ENCODE measurements at regions not wholly inside any gene's neighbourhood (a gene's known extent, or its start where the extent isn't known, plus 50 kb on each side); places are given as distances from the start of the nearest gene placed in this dataset.
"Not testable (repeated sequence)": the region's sequence is repeated elsewhere in the genome, so short reads cannot be mapped to it uniquely, and the experiment has no call there.

DNA sequence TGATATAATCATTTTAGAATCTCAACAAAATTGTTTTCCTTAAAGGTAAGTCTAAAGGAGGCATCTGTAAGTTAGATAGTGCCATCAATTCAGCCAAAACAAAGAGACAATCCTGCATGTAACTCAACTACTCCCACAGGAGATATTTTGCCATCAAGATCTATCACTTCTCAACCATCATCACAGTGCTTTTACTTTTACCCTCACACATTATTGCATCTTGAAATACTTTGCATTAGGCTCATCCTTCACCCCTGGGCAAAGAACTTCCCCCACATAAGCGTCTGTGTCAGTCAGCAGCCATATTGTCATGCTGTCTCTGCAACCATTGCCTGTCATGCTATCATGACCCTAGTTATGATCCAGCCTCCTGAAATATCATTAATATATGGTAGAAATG is 54.9 kb upstream of the NLGN1 start:
- FAIRE-seq: no peak

DNA sequence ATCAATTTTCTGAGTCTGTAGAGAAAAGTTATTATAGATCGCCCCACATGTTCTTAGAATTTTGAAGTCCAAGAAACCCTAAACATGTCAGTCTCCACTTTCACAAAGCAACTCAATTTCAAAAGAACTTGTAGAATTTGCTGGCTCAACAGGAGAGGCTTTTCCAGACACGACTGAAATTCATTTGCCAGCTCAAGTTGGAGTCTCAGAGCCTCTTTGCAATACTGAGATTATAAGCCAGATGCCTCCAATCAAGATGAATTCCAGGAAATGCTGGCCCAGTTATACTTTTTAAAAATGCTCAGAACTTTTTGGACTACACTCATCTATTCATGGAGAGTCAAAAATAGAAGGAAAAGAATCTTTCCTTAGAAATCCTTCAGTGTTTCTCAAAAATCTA is 56.9 kb upstream of the NLGN1 start:
- FAIRE-seq: no peak

DNA sequence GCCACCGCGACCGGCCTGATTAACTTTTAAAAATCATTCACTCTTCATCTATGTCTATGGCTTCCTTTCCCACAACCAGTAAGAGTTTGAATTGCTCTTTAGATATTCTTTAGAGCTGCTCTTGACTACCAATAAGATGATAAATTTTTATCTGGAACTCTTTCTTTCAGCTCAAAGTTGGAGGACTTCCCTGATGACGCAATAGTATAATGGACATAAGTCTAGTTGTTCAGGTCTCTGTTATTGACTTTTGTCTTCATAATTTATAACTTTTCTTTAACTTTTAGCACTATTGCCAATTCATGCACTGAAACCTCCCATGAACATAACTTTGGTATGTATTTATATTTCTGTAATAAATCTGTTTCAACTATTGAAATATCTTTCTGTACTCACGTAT is 61.3 kb upstream of the NLGN1 start:
- no peak for FAIRE-seq

DNA sequence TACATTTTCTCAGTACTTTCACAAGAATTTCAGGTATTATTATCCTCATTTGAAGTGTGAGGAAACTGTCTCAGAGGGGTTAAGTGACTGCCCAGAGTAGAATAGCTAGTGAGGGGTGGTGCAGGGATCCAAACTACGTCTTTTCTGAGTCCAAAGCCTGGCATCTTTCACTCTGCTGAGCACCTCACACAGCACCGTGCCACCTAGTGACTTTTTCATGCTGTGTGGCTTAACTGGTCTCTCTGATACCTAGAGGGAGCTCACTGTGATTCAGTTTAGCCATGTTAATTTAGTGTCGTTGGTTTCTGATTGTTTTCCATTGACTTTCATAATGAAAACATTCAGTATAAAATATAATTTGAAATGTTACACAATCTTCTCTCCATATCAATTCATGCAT is 91.4 kb upstream of the NLGN1 start:
- no peak for FAIRE-seq

DNA sequence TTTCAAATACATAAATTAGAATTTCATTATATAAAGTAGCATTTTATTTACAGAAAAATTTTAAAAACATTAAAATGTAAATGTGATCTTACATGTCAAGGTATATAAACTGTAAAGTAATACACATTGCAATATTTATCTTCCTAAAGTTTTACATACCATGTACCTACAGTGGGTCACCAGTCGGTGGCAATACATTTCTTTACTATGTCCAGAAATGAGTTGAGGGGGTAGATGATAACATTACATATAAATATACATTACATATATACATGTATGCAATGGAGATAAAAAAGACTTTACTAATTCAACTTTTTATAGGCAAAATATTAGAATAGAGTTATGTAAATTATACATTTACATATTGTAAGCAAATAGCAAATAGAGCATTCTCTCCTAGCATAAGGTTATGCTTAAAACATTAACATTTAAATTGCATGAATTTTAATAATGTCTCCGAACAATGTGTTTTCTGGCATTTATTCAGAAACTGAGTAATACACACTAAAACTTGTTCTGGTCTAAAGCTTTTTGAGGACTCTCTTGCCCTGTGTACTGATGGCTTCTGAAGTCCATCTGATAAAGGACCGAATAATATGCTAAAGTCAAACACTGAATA is 93.3 kb upstream of the NLGN1 start:
- no peak for FAIRE-seq

DNA sequence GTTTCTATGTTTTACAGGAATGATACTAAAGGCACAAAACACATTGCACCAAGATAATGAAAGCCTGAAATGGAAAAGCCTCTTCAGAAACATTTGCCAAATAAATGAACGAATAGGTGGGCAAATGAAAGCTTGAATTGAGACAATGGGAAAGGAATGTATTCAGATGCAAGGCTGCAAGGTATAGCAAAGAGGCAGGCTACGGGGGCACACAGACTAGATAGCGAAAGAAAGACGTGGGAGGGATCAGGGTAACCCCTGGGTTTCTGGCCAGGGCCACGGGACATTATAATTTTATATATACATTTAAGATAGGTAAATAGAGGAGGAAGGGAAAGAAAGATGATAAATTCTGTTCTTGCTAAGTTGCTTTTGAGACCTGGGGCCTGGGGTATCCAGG is 95.9 kb upstream of the NLGN1 start:
- FAIRE-seq: no peak

DNA sequence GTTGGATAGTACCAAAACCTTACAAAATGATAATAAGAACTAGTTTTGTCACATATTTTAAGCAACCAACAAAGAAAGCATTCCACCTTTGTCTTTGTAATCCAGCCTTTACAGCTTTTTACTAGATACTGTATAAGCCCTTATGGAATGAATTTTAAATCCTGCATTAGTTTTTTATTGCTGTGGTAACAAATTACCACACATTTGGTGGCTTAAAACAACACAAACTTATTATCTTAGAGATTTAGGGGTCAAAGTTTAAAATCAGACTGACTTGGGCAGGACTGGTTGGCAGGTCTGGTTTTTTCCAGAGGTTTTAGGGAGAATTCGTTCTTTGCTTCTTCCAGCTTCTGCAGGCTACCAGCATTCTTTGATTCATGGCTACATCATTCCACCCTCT is 108.5 kb upstream of the NLGN1 start:
- no peak for FAIRE-seq

DNA sequence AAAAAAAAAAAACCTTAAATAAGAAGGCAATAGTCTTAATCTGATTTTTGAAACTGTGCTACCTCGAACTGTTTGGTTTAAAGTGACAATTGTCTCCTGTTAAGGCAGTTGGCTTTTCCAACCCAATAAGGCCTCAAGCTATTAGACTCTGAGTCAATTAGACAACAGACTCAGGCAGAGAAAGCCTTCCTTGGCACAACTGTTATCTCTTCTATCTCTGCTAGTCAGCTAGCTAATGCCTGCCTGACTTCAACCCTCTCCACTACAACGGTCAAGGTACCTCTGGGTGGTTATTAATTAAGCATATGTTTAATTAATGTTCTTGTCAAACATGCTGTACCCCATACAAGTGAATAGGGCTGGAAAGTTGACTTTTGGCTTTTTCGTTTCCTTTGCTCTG is 110.2 kb upstream of the NLGN1 start:
- FAIRE-seq: no peak

DNA sequence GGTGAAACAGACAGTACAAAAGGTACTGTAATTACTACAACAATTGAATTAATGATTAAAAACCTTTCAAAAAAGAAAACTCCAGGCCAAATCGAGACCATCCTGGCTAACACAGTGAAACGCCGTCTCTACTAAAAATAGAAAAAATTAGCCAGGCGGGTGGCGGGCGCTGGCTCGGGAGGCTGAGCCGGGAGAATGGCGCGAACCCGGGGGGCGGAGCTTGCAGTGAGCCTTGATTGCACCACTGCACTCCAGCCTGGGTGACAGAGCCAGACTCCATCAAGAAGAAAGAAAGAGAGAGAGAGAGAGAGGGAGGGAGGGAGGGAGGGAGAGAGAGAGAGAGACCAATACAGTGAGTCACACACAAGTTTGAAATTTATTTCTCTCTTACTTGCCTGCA is 111.0 kb upstream of the NLGN1 start:
- not testable (repeated sequence) for FAIRE-seq

DNA sequence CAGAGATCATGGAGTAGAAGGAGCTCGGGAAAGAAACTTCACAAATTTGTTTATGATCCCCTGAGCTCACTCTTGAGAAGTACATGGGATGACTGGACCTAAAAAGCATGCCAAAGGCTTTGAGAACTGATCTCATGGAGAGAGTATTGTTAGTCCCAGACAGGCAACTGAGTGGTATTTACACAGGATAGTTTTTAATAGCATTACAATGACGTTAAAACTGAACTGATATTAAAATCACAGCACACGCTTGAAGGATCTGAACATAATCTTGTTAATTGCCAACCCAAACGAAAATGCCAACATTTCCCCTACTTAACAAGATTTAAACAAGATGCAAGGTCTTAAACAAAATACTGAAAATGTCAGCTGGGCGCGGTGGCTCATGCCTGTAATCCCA is 113.2 kb upstream of the NLGN1 start:
- no peak for FAIRE-seq

DNA sequence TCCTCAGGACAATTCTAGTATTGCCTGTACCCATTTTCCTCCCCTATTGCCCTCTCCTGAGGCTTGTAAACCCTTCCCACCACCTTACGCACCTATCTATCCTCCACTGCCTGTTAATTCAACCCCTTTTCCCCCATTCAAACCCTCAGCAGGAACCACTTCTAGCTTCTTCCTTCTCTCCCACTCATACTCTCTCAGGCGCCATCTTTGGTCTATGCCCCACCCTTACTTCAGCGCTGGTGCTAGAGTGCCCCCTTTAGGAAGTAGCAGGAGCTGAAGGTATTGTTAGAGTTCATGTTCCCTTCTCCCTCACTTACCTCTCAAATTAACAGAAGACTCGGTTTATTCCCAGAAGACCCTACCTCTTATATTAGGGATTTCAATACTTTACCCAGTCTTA is 121.8 kb upstream of the NLGN1 start:
- no peak for FAIRE-seq

DNA sequence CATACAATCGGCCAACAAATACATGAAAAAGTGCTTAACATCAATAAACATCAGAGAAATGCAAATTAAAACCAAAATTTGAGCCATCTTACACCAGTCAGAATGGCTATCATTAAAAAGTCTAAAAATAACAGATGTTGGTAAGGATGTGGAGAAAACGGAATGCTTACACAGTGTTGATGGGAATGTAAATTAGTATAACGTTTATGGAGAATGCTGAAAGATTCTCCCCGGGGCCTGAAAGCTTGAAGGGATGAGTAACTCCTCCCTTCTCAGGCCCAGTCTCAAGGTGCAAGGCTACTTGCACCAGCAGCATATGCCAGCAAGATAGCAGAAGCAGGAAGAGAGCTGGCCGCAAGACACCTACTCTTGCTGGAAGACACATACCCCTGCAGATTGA is 123.7 kb upstream of the NLGN1 start:
- FAIRE-seq: peak; percentile 63

DNA sequence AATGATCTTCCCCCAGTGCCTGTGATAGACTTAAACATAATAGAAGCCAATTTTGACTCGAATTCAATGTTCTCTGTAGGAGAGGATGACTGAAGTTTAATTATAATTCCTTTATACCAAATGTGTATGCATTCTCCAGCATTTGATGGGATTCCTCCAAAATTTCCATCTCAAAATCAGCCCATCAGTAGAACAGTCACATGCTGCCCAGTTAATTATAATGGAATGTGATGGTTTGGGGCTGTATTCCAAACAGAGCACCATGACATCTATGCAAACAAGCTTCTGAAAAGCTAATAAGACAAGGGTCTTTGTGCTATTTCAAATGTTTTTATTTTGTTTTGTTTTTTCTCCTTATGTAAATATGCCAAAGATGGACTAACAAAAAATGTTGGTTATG is 127.7 kb upstream of the SPATA16 start:
- FAIRE-seq: peak; percentile 18

DNA sequence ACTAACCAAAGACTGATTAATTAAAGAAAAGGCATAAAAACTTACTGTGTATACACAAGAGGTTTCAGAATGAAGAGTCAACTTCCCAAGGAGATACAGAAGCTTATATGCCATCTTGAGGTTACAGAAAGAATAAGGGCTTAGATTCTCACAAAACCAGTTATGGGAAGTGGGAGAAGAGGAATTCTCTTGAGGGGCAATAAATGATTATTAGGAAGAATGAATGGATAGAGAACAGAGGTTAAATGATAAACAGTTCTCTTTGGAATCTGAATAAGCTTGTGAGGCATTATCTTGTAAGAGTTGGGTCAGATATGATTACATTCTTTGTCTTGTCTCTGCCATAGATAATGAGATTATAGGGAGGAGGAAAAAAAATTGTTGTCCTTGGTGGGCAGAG is 126.7 kb upstream of the SPATA16 start:
- no peak for FAIRE-seq

DNA sequence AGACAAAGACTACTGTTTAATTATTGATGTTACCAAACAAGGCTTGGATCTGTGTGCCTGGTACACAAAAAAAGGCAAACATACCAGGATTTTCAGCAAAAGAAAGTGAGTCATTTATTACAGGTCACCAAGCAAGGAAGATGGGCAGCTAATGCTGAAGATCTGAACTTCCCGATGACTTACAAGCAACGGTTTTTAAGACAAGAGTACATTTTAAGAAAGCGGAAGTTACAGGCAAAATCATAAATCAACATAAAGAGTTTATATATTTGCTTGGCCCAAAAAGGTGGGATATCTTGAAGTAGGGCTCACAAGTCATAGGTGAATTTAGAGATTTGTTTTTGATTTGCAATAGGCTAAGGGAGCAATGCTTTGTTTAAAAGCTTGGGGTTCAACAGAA is 125.4 kb upstream of the SPATA16 start:
- no peak for FAIRE-seq

DNA sequence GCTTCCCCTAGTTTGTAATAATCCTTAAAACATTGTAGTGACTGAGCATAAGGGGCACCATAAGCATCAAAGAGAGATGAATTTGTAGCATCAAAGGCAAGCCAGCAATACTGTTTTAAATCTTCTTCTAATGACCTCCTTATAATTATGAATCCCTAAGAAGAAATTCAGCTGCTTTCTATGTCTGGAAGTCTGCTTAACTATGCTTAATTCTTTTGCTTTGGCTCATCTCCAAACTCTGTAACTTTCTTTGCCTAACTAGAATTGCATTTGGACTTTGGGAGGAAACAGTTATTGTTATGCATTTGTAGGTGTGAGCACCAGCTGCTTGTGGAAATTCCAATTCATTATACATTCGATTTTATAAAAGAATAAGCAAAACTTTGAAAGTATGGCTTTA is 117.7 kb upstream of the SPATA16 start:
- no peak for FAIRE-seq

DNA sequence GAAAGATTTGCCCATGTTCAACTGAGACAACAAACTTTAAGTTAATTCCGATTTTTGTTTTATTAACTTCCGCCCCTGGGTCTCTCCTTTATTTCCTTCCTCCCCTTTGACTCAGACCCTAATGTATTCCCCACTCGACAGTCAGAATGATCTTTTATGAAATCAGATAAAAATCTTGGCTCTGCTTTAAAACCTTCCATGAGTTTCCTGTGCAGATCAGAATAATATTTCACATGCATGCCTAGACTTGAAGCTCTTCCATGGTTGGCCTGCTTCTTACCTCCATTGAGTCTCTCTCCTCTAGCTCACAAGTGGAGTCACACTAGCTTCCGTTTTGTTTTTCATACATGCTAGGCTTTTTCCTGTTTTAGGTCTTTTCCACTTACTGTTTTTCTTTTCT is 116.8 kb upstream of the SPATA16 start:
- no peak for FAIRE-seq

DNA sequence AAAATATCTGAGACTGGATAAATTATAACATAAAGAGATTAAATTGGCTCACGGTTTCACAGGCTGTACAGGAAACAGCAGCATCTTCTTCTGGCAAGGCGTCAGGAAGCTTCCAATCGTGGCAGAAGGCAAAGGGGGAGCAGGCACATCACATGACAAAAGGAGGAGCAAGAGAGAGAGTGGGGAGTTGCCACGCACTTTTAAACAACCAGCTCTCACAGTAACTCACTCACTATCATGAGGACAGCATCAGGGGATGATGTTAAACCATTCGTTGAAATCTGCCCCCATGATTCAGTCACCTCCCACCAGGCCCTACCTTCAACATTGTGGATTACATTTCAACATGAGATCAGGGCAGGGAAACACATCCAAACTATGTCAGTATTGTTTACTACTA is 114.5 kb upstream of the SPATA16 start:
- no peak for FAIRE-seq

DNA sequence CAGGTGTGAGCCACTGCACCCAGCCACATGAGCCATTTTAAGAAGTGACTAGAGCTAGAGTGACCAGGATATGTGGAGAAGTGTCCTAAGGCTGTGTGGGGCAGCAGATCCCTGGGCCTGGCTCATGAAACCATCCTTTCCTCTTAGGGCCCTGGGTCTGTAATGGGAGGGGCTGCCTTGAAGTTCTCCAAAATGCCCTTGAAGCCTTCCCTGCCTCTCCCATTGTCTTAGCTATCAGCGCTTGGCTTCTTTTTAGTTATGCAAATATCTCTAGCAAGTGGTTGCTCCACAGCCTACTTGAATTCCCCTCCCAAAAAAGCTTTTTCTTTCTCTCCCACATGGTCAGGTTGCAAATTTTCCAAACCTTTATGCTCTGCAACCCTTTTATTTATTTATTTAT is 112.4 kb upstream of the SPATA16 start:
- no peak for FAIRE-seq

DNA sequence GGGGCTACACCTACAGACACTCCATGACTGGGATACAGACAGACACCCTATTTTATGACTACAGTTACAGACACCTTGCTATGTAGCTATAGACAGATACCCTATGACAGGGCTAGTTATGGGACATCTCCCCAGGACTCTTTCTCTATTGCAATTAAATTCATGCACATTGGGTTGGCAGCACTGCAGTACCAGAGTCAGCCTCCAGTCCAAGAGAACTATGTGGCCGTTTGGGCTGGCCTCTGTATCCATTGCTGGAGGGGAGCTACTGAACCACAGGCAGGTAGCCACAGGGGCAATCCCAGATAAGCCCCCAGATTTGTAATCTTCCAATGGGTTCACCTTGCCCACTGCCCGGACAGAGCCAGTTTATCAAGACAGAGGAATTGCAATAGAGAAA is 108.4 kb upstream of the SPATA16 start:
- no peak for FAIRE-seq

DNA sequence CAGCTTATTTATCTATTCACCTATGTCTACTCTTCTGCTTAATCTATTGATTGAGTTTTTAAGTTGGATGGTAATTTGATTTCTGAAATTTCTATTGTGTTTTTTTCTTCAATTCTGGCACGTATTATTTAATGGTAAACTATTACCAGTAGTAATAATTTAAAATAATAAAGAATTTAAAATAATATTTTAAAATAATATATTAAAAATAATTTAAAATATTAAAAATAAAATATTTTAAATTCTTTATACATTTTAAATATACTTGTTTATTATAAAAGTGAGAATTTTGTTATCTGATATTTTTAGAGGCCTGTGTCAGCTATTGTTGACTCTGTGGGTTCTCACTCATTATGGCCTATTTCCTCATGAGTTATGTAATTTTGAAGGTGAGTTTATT is 100.7 kb upstream of the SPATA16 start:
- FAIRE-seq: peak; percentile 67

DNA sequence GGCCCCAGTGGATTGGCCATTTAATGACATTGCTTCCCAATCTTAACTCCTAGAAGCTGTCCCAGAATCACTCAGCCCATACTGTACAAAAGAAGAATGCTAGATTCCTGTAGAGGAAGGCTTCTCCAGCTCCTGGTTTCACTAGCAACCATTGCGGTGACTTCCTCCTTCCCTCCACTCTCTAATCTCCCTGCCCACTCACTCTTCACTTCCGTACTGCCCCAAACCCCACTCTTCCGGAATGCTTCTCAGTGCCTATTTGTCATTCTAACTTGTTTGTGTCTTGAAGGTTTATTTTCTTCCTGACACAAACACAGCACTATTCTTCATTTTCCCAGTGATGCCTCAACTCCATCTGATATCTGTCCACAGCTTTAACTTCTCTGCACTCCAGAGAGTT is 97.1 kb upstream of the SPATA16 start:
- FAIRE-seq: no peak

DNA sequence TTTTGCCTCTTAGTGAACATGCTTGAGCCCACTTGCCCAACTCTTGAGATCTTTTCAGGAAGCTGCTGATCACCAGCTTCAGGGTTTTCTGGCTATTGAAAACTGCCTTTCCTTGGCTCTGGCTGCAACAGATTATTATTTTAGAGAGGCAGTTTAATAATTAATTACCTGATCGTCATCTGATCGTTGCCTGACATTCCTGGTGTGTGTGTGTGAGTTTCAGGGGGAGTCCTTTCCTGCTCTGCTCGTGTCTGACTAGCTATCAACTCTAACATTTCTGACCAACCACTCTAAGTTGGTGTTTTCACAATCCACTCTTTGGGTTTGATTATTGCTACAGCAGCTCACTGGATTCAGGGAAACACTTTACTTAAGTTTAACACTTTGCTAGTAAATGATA is 84.3 kb upstream of the SPATA16 start:
- no peak for FAIRE-seq

DNA sequence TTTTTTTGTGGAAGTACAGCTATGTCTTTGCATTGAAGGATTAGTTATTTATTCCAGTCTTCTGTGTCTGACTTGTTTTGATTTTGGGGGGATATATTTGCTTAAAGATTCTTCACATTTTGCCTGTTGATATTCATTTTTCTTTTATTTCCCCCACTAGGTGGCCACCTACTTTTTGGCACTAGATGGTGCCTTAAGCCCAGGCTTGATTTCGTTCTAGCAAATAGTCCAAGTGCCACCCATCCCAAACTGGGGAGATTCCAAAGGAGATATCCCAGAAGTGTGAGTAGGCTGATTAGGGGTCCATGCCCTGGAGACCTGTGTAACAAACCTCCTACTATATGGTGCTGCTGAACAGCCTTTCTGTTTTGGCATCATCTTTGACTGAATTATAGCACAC is 80.0 kb upstream of the SPATA16 start:
- FAIRE-seq: no peak

DNA sequence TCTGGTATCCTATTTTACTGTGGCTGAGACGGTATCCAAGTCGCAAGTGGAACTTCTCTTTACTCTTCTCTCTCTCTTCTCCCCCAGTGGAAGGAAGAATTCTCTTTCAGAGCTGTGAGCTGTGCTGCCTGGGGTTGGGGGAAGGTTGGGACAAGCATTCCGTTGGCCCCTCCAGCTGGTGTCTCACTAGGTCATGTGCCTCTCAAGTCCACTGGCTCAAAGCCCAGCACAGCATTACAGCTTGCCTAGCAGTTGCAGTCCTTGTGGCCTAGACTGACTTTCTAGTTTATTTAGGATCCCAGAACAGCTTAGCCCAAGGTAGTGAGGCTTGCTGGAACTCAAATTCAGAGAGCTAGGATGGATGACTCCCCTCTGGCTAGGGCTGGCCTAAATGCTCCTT is 76.1 kb upstream of the SPATA16 start:
- no peak for FAIRE-seq

DNA sequence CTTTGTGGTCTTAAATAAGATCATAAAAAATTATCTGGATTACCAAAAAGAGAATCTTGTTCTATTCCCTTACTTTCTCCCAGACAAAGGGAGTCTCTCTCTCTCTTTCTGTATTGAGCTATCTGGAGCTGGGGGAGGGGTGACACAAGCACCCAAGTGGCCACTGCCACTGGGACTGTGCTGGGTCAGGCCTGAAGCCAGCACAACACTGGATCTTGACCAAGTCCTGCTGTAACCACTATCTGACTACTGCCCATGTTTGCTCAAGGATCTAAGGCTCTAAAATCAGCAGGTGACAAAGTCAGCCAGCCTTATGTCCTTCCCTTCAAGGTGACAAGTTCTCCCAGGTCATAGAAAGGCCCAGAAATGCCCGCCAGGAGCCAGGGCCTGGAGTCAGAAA is 75.0 kb upstream of the SPATA16 start:
- no peak for FAIRE-seq

All from endometrium (tissue), 2 donors.